Neural cell (in vitro differentiated cells): ENCODE measurements at regions not wholly inside any gene's neighbourhood (a gene's known extent, or its start where the extent isn't known, plus 50 kb on each side); places are given as distances from the start of the nearest gene placed in this dataset.

Experiments
- EZH2 ChIP-seq: fragments of 200-600, 300-800 bp; shearing (Covaris generic), sonication (generic); IDR thresholded peaks from 2 replicates; pipeline ENCODE4 v1.6.1; 2014; ENCODE audit warnings: antibody characterized with exemption, low read length, borderline replicate concordance, mild to moderate bottlenecking; ENCODE audit not compliant: insufficient read depth, poor library complexity, severe bottlenecking
- MXI1 ChIP-seq: fragments of 450-650 bp; conservative IDR thresholded peaks from 2 replicates; pipeline ENCODE4 v1.6.1; 2014; ENCODE audit warnings: antibody characterized with exemption, mild to moderate bottlenecking; ENCODE audit not compliant: poor library complexity, severe bottlenecking
- POLR2AphosphoS5 ChIP-seq: IDR thresholded peaks from 2 replicates; pipeline ENCODE4 v1.6.1; 2012
- RAD21 ChIP-seq: fragments of 450-650 bp; conservative IDR thresholded peaks from 2 replicates; pipeline ENCODE4 v1.6.1; 2014; ENCODE audit warnings: antibody characterized with exemption, mild to moderate bottlenecking, moderate library complexity
- TF ChIP-seq, protein P1 (sequence below): fragments of 450-650 bp; IDR thresholded peaks from 2 replicates; pipeline ENCODE4 v1.5.1; 2014; ENCODE audit warnings: antibody characterized with exemption, mild to moderate bottlenecking, moderate library complexity; ENCODE audit not compliant: poor library complexity, severe bottlenecking

DNA sequence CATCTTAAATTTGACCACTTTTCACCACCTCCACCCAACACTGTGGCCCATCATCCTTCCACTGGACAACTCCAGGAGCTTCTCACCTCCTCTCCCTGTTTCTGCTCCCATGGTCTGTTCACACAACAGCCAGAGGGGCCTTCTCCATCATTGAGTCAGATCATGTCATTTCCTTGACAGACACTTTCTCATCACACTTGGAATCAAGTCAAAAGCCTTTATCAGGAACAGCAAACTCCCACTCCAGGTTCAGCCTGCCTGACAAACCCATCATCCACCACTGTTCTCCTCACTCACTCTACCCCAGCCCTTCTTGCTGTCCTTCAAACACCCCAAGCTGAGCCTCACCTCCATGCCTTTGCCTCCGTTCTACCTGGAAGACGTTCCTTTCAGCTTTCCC is 78.4 kb upstream of the ADRA1B start:
- TF ChIP-seq POLR2AphosphoS5 = no peak
- TF ChIP-seq, protein P1, sequence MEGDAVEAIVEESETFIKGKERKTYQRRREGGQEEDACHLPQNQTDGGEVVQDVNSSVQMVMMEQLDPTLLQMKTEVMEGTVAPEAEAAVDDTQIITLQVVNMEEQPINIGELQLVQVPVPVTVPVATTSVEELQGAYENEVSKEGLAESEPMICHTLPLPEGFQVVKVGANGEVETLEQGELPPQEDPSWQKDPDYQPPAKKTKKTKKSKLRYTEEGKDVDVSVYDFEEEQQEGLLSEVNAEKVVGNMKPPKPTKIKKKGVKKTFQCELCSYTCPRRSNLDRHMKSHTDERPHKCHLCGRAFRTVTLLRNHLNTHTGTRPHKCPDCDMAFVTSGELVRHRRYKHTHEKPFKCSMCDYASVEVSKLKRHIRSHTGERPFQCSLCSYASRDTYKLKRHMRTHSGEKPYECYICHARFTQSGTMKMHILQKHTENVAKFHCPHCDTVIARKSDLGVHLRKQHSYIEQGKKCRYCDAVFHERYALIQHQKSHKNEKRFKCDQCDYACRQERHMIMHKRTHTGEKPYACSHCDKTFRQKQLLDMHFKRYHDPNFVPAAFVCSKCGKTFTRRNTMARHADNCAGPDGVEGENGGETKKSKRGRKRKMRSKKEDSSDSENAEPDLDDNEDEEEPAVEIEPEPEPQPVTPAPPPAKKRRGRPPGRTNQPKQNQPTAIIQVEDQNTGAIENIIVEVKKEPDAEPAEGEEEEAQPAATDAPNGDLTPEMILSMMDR = no peak
- no peak for TF ChIP-seq RAD21
- no peak for TF ChIP-seq EZH2
- no peak for TF ChIP-seq MXI1
